ENCODE measurements at regions not wholly inside any gene's neighbourhood (a gene's known extent, or its start where the extent isn't known, plus 50 kb on each side); places are given as distances from the start of the nearest gene placed in this dataset.

DNA sequence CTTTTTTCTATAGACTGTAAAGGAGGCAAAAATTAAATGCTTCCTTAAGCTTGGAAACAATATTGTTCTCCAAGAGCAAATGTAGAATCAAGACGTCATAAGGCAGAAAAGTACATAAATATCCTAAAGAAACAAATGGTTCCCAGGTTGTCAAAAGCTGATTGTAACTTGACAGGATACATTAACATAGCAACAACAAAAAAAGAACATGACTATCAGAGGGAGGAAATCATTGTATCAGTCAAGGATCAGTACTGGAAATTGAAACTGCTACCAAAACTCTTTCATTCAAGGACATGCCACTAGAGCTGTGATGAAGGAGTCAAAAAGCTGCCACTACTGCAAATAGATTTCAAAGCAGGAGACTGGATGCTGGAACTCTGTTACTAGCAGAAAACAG is 168.3 kb downstream of the BTC start:
- no peak overlapping the region for H3K4me3 ChIP-seq (ENCODE audit: low read depth, low read length)
- TF ChIP-seq CTCF (IDR thresholded peaks at IDR 0.05; ENCODE audit: low read depth, low read length), result no peak

DNA sequence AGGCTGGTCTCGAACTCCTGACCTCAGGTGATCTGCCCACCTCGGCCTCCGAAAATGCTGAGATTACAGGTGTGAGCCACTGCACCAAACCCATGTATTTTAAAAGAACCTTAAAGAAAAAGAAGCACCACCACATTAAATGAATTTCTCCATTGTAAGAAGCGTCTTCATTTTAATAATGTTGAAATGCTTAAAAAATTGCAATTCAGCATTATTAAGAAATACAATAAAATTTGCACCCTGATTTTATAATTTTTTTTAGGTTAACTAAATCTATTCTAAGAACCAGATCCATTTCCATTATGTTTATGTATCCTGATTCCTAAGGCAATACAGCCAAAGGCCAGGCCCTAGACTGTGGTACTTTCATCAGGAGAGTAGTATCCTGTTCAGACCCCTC is 167.2 kb downstream of the BTC start:
- no peak for TF ChIP-seq CTCF (IDR thresholded peaks at IDR 0.05; ENCODE audit: low read depth, low read length)

DNA sequence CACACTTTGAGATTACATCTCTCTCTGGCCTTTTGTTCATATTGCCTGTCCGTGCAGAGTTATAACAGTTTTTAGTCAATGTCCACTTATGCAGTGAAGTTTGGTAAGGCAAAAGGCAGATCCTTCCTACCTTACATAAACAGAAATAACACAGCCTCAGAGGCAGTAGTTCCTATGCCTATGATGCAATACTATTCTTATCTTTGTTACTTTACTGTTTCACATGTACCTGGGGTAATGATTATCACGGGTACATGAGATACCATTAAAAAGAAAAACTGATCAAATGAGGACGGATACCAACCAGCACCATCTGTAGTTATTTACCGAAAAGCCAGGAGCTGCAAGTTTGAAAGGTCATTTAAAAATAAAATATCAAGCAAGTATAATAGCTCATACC is 166.8 kb downstream of the BTC start:
- H3K4me3 ChIP-seq (ENCODE audit: low read depth, low read length), result no peak overlapping the region
- TF ChIP-seq CTCF (IDR thresholded peaks at IDR 0.05; ENCODE audit: low read depth, low read length), result no peak

More for the DNA sequence above, 167.2 kb downstream of the BTC start:
- H3K4me3 ChIP-seq (ENCODE audit: low read depth, low read length), result no peak overlapping the region

- no peak overlapping the region for H3K4me3 ChIP-seq (ENCODE audit: low read depth, low read length)
- TF ChIP-seq CTCF (IDR thresholded peaks at IDR 0.05; ENCODE audit: low read depth, low read length), result no peak
Observed at GRCh38 chr4:74628852-74629620, 165.3 kb downstream of the BTC start.

GRCh38 chr4:74630551-74630950 is 163.8 kb downstream of the BTC start:
- no peak overlapping the region for H3K4me3 ChIP-seq (ENCODE audit: low read depth, low read length)
- no peak for TF ChIP-seq CTCF (IDR thresholded peaks at IDR 0.05; ENCODE audit: low read depth, low read length)

GRCh38 chr4:74631338-74631737 is 163.0 kb downstream of the BTC start:
- TF ChIP-seq CTCF (IDR thresholded peaks at IDR 0.05; ENCODE audit: low read depth, low read length), result no peak
- no peak overlapping the region for H3K4me3 ChIP-seq (ENCODE audit: low read depth, low read length)

- no peak overlapping the region for H3K4me3 ChIP-seq (ENCODE audit: low read depth, low read length)
- no peak for TF ChIP-seq CTCF (IDR thresholded peaks at IDR 0.05; ENCODE audit: low read depth, low read length)
Observed at GRCh38 chr4:74631988-74632387, 162.3 kb downstream of the BTC start.
